ENCODE measurements at regions not wholly inside any gene's neighbourhood (a gene's known extent, or its start where the extent isn't known, plus 50 kb on each side); places are given as distances from the start of the nearest gene placed in this dataset.

DNA sequence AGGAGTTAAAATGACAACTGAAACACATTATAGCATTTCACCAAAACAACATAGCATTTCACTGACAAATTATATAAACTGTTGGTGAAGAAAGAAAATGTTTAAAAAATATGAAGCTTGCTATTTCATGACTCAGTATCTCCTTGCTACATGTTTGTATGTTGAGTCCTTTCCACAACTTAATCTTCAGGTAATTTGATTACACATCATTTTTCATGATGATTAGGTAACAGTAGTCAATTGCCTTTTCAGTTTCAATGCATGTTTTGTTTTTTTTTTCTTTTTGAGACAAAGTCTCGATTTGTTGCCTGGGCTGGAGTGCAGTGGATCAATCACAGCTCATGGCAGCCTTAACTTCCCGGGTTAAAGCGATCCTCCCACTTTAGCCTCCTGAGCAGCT, 177.8 kb upstream of the PMFBP1 start:
- TF ChIP-seq POLR2A (IDR thresholded peaks at IDR 0.05) (no peak), EP300 (IDR thresholded peaks at IDR 0.05) (no peak)
- TF ChIP-seq, protein P1, sequence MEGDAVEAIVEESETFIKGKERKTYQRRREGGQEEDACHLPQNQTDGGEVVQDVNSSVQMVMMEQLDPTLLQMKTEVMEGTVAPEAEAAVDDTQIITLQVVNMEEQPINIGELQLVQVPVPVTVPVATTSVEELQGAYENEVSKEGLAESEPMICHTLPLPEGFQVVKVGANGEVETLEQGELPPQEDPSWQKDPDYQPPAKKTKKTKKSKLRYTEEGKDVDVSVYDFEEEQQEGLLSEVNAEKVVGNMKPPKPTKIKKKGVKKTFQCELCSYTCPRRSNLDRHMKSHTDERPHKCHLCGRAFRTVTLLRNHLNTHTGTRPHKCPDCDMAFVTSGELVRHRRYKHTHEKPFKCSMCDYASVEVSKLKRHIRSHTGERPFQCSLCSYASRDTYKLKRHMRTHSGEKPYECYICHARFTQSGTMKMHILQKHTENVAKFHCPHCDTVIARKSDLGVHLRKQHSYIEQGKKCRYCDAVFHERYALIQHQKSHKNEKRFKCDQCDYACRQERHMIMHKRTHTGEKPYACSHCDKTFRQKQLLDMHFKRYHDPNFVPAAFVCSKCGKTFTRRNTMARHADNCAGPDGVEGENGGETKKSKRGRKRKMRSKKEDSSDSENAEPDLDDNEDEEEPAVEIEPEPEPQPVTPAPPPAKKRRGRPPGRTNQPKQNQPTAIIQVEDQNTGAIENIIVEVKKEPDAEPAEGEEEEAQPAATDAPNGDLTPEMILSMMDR (IDR thresholded peaks at IDR 0.05): no peak
